CD4-positive, alpha-beta T cell treated with Interleukin-1 beta for 1 hour (primary cell): ENCODE measurements at regions not wholly inside any gene's neighbourhood (a gene's known extent, or its start where the extent isn't known, plus 50 kb on each side); places are given as distances from the start of the nearest gene placed in this dataset.
"Not testable (repeated sequence)": the region's sequence is repeated elsewhere in the genome, so short reads cannot be mapped to it uniquely, and the experiment has no call there.

Experiments
- DNase-seq, 2 donors: peaks; one replicate each; pipeline ENCODE4 v3.0.0-alpha.2; 2020 to 2022

GRCh38 chr6:85068221-85068620 is 303.8 kb upstream of the TBX18 start:
- no peak for DNase-seq

DNA sequence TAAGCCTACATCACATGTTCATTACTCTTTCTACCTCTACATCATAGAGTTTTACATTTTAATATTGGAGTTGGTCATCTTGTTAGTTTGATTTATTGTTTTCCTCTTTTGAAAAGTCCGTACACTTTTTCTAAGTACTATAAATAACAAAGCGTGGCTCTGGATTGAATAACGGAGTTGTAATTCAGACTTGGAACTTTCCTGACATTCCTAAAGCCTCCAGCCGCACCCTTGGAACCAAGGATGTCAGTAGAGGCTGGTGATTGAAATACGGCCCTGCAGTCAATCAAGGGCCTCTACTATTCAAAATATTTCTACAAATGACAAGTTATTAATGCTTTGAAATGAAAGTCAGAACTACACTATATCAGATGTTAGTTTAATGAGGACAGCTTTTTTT is 301.9 kb upstream of the TBX18 start:
- DNase-seq = no peak

DNA sequence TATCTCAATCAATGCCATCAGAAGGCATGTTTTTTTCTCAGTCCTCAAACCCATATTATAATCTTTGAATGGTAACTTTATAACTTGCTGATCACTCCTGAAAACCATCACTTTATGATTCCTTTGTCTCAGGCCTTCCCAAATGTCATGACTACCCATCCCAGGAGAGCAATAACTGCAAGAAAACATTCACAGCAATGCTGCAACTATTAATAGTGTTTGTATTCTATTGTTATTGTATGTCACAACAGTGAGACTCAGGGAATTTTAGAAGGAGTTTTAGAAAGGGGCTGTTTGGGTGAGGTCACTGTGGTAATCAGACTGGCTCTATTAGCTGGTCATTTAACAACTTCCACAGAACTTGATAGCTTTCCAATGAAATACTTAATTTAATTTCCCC is 301.4 kb upstream of the TBX18 start:
- no peak for DNase-seq

DNA sequence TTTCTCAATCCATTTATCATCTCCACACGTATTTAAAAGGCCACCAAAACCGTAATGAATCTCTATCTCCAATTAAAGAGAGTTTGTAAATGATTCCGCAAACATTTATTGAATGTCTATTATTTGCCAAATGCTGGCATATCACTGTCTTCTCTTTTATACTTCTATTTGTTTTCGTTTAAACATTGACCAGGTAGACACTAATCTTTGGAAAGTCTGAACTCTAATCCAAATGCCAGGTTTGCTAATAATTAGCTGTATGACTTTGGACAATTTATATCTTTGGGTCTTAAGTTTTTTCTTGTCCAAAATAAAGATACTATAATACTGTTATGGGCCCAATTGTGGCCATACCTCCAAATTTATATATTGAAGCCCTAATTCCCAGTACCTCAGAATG is 299.2 kb upstream of the TBX18 start:
- DNase-seq = no peak

DNA sequence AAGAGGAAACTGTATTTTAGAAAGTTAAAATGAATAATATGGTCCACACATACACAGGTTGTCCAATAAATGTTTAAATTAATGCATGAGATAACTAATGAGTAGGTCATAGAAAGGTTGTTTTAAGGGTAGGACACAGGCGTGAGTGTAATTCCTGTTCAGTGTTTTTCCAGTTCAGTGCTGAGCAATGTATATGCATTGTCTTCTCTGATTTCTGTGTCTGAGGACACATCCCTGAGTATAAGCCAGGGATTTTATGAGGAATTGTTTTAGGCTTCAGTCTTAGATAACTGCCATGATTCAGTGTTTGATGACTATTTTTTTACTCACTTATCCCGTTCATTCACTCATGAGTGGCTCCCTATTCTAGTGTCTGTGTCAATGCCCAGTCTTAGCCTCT is 298.5 kb upstream of the TBX18 start:
- DNase-seq = no peak

- no peak for DNase-seq
Measured at GRCh38 chr6:85058806-85059205, 294.4 kb upstream of the TBX18 start.

DNA sequence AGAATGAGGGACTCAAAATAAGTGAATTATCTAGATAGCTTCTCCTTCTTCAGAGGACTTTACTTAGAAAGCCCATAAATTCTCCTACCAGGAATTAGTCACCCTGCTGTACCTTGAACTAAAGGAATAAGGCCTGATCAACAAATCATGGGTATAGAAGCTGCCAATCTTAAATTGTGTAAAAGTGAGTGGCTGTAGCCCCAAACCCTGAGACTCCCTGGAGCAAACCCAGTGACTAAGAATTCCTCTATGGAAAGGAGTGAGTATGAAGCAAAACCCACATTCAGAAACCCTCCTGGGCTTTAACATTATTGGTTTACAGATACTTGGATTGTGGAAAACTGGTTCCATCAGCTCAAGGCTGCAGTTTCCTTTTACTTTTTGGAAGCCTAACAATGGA is 285.8 kb upstream of the TBX18 start:
- no peak for DNase-seq

DNA sequence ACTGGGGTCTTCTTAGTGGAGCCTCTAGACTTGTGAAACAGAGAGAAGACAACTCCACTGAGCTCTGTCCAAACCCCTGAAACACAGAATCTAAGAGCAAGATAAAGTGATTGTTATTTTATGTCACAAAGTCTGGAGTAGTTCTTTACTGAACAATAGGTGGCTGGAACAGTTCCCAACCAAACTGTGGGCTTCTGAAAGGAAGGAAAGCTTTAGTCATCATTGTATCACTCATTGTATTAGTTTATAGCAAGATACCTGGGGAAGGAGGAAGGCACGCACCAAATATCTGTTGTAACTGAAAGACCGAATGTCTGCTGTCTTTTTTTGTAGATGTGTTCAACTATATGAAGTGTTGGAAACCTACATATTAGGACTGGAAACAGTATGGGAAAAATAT is 284.9 kb upstream of the TBX18 start:
- no peak for DNase-seq

- DNase-seq = no peak
Measured at GRCh38 chr6:85047818-85048217, 283.4 kb upstream of the TBX18 start.

DNA sequence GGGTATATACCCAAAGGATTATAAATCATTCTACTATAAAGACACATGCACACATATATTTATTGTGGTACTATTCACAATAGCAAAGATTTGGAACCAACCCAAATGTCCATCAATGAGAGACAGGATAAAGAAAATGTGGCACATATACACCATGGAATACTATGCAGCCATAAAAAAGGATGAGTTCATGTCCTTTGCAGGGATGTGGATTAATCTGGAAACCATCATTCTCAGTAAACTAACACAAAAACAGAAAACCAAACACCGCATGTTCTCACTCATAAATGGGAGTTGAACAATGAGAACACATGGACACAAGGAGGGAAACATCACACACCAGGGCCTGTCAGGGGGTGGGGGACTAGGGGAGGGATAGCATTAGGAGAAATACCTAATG is 281.4 kb upstream of the TBX18 start:
- DNase-seq = not testable (repeated sequence)

DNA sequence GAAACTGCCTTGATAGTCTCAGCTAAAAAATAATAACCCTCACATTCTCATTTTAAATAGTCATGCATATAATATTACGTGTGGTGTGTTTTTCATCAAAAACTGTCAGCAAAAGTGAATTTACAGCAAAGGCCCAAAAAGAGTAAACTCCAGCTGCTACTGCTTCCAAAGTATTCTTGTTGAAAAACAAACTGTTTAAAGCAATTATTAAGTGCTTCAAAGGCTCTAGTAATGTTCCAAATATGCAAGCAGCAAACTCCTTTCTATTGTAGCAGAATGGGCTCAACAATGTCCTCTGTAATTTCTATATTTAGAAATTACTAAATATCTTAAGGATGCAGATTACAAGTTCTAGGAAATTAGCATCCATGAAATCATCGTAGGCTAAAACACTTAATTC is 280.0 kb upstream of the TBX18 start:
- DNase-seq = no peak

DNA sequence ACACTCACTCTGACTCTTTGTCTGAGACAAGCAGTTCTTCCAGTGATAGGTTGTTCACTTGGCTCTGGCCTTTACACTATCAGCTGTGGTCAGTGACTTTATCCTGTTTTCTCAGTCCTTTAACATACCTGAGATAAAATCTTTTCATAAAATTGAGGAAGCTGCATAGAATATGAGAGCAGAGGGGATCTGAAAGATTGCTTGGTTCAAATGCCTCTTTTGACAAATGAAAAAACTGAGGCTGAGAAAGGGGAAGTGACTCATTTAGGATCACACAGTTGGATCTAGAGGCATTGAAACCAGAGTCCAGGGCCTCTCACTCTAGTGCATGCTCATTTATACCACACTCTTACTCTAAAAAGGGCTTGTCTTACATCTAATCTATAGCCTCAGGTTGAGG is 277.0 kb upstream of the TBX18 start:
- no peak for DNase-seq

- no peak for DNase-seq
Measured at GRCh38 chr6:85037221-85037620, 272.8 kb upstream of the TBX18 start.

- no peak for DNase-seq
Measured at GRCh38 chr6:85035766-85036165, 271.4 kb upstream of the TBX18 start.

GRCh38 chr6:85033547-85033946 is 269.1 kb upstream of the TBX18 start:
- no peak for DNase-seq

DNA sequence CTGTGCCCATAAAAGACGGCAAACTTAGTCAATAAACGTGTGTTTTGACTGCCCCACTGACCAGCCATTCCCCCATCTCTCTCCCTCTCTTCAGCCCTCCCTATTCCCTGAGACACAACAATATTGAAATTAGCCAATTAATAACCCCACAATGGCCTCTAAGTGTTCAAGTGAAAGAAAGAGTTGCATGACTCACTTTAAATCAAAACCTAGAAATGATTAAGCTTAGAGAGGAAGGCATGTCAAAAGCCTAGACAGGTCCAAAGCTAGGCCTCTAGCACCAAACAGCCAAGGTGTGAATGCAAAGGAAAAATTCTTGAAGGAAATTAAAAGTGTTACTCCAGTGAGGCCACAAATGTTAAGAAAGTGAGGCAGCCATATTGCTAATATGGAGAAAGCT is 261.6 kb upstream of the TBX18 start:
- DNase-seq = no peak

DNA sequence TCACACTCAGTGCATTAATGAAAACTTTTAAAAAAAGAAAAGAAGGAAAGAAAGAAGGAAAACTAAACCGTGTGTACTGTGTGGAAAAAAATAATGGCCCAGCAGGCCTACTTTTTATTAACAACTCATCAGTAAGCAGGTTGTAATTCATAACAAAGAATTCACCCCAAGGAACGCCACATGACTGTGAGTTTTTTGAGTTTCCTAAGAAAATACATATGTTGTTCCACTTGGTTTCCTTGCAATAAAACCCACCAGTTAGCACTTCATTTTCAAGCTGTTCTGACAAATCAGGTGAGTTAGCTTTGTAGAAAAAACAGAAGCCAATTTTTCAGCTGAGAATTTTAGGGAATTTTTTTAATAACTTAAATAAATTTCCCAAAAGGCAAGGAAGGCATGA is 259.3 kb upstream of the TBX18 start:
- no peak for DNase-seq

- no peak for DNase-seq
Measured at GRCh38 chr6:85017352-85017751, 253.0 kb upstream of the TBX18 start.

DNA sequence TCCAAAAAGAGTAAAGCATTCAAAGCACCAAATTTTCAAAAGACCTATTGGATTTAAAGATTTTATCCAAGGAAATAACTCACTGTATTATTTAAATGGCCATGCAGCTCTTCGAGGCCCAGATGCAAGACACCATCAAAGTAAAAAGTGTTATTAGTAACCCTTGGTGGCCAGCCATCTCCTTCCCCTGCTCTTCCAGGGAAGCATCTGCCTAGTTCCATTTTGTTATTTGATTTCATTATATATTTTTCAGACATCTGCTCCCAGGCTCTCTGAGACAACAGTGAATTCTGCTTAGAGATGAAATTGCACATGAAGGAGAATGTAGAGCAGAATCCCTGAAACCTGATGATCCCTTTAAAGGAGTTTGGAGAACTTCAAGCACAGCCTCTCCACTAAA is 252.3 kb upstream of the TBX18 start:
- DNase-seq = no peak

DNA sequence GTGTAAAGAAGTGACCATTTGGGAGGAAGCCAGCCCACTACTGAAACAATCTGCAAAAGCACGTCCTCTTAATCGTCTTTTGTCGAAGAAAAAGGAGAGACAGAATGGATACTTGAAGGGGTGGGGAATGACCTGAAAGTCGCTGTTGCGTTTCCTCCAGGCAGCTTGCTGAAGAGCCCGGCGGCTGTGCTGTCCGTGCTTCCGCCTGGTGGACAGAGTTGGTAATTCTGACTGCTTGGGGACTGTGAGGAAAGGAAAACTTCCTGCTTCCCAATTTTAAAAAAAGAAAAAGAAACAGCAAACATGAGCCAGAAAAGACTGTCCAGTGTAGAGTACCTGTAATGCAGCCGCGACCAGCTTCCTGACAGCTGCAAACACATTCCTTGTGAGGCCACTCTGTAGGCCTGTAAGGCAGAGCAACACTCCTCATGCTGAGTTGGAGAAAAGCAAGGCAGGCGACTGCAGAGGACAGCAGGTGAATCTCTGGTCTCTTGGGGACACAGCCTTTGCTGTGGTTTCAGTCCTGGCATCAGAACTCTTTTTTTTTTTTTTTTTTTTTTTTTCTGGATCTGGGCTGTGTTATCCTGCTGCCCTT is 251.1 kb upstream of the TBX18 start:
- no peak for DNase-seq

DNA sequence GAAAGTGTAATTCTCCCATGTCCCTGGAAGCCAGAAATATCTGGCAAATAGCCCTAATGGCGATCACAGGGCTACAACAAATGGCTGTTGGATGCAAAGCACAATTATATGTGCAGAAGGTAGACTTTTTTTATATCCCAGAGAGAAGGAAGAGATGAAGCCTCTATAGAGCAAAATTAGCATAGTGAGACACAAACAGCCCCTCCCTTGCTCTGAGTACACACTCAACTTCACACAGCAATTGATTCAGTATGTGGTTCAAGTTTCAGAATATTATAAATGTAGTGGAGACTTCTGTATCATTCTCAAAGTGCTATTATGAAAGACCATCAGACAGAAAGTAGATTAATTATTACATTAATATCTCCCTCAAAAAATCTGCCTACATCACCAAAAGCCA is 246.5 kb upstream of the TBX18 start:
- DNase-seq = no peak

DNA sequence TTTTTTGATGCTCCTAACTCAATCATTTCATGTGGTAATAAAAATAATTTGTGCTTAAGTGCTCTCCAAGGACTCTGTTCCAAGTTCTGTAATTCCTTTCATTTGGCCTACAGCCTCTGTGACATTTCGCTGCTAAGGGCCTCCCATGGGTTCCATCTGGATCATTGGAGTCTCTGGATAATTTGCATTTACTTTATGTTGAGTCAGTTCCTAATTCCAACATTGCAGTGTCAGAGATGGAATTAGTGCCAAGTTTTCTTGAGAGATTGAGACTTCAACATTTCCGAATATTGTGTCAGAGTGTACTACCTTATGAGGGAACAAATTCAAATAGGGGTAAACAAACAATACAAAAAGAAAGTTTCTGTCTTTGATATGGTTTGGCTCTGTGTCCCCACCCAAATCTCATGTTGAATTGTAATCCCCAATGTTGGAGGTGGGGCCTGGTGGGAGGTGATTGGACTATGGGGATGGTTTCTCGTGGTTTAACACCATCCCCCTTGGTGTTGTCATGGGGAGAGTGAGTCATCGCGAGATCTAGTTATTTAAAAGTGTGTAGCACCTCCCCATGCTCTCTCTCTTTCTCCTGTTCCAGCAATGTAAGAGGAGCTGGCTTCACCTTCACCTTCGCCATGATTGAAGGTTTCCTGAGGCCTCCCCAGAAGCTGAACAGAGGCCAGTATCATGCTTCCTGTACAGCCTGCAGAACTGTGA is 244.1 kb upstream of the TBX18 start:
- DNase-seq = no peak

DNA sequence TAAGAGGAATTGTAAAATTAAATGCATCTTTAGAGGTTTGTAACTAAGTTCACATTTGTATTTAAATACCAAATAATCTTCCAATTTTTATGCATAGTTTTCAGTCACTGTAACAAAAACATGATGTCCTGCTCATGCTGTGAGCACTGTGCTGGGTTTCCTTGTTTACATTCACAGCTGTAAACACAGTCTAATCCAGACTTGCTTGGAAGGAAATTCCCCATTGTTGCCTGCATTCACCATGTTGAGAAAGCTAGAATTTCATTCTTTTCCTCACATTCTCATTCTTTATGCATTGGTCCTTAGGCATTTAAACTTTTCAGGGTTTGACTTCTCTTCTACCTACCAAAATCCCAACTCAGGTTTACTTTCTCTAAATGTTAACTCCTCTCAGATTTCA is 242.0 kb upstream of the TBX18 start:
- DNase-seq = no peak

GRCh38 chr6:85005494-85005893 is 241.1 kb upstream of the TBX18 start:
- DNase-seq = no peak

DNA sequence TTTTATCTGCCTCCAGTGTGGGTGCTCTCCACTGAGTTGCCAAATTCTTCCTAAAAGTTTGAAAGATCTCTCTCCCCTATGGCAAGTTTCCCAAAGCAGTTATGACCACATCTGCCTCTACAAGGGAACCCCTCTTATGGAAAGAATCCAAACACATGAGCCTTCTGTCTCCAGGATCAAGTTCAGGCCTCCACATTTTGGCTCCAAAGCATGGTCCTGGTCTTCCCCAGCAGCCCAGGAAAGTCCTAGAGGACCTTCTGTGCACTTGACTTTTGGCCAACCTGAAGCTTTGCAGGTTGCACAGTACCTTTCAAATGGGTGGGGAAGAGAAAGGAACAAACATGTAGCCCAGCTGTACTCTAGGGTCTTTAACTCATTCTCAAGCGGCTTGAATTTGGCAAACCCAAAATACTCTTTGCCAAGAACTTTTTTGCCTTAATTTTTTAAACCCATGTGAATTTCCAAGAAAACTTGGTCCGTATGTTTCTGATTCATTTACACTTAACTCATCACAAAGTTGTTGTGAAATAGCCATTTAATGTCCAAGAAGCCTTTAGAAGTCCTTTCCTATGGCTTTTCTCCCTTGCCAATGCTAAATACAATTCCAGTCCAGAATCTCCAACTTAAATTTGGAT is 240.1 kb upstream of the TBX18 start:
- no peak for DNase-seq
